ENCODE measurements at regions not wholly inside any gene's neighbourhood (a gene's known extent, or its start where the extent isn't known, plus 50 kb on each side); places are given as distances from the start of the nearest gene placed in this dataset.

DNA sequence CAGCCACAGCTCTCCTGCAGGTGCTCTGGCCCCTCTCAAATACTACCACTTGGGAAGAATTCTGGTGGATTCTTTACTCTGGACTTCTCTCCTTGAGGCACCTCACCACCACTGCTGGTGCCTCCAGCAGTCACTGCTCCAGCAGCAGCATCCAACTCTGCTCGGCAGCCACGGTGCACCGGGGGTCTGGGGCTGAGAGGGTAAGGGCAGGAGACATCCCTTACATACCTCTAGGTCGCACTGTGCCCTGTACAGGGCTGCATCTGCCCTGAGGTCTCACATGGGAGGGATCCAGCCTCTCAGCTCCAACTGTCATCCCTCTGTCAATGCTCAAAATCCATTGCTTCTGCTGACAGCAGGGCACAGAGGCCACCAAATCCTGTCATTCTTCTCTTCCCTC lies 588.2 kb downstream of the CDK5RAP2 start:
- Histone ChIP-seq H3K9me3 (ENCODE audit: low read depth, low read length) (no peaks in the 10 kb centered on the region), H4K20me1 (ENCODE audit: insufficient read depth, low read length) (no peaks in the 10 kb centered on the region), H3K79me2 (ENCODE audit: insufficient read depth, low read length) (no peaks in the 10 kb centered on the region), H3K27me3 (ENCODE audit: insufficient read depth, low read length) (no peaks in the 10 kb centered on the region), H3K27ac (ENCODE audit: low read depth, low read length) (no peak overlapping the region), H3K4me2 (ENCODE audit: insufficient read depth, low read length) (no peak overlapping the region), H2AFZ (ENCODE audit: low read length) (no peak overlapping the region), H3K36me3 (ENCODE audit: insufficient read depth, low read length) (no peaks in the 10 kb centered on the region), H3K4me3 (ENCODE audit: insufficient read depth, low read length) (no peak overlapping the region), H3K4me1 (ENCODE audit: insufficient read depth, low read length) (no peaks in the 10 kb centered on the region)
- TF ChIP-seq, protein P1, sequence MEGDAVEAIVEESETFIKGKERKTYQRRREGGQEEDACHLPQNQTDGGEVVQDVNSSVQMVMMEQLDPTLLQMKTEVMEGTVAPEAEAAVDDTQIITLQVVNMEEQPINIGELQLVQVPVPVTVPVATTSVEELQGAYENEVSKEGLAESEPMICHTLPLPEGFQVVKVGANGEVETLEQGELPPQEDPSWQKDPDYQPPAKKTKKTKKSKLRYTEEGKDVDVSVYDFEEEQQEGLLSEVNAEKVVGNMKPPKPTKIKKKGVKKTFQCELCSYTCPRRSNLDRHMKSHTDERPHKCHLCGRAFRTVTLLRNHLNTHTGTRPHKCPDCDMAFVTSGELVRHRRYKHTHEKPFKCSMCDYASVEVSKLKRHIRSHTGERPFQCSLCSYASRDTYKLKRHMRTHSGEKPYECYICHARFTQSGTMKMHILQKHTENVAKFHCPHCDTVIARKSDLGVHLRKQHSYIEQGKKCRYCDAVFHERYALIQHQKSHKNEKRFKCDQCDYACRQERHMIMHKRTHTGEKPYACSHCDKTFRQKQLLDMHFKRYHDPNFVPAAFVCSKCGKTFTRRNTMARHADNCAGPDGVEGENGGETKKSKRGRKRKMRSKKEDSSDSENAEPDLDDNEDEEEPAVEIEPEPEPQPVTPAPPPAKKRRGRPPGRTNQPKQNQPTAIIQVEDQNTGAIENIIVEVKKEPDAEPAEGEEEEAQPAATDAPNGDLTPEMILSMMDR (IDR thresholded peaks at IDR 0.05; ENCODE audit: extremely low read depth, low read depth, low read length): no peak
- DNase-seq (ENCODE audit: insufficient read length, low spot score, missing footprints): no peak

DNA sequence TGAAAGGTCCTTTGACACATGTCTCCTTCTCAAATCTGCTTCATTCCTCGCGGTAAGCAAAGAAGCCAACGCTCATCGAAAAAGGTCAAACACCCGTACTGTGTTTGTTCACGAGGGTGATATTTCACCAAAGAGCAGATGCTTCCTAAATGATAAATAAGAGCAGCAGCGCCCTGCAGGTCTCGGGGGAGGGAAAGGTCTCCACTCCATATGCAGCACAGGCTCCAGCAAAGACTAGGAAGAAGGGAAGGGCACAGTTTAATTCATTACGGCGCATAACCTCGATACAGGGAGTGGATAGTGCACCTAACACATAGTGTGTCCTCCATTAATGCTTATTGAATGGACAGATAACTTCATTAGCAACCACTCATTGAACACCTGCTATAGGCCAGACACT lies 593.3 kb downstream of the CDK5RAP2 start:
- TF ChIP-seq, protein P1 (IDR thresholded peaks at IDR 0.05; ENCODE audit: extremely low read depth, low read depth, low read length): no peak
- no peaks in the 10 kb centered on the region for H3K4me1 ChIP-seq (ENCODE audit: insufficient read depth, low read length)
- H3K36me3 ChIP-seq (ENCODE audit: insufficient read depth, low read length): no peaks in the 10 kb centered on the region
- no peak overlapping the region for H3K4me2 ChIP-seq (ENCODE audit: insufficient read depth, low read length)
- no peaks in the 10 kb centered on the region for H4K20me1 ChIP-seq (ENCODE audit: insufficient read depth, low read length)
- H3K9me3 ChIP-seq (ENCODE audit: low read depth, low read length): no peaks in the 10 kb centered on the region
- H3K4me3 ChIP-seq (ENCODE audit: insufficient read depth, low read length): no peak overlapping the region
- H3K27me3 ChIP-seq (ENCODE audit: insufficient read depth, low read length): peaks cover 4% of the 10 kb centered on the region
- H2AFZ ChIP-seq (ENCODE audit: low read length): no peak overlapping the region
- no peak overlapping the region for H3K27ac ChIP-seq (ENCODE audit: low read depth, low read length)
- no peak for DNase-seq (ENCODE audit: insufficient read length, low spot score, missing footprints)
- H3K79me2 ChIP-seq (ENCODE audit: insufficient read depth, low read length): no peaks in the 10 kb centered on the region

DNA sequence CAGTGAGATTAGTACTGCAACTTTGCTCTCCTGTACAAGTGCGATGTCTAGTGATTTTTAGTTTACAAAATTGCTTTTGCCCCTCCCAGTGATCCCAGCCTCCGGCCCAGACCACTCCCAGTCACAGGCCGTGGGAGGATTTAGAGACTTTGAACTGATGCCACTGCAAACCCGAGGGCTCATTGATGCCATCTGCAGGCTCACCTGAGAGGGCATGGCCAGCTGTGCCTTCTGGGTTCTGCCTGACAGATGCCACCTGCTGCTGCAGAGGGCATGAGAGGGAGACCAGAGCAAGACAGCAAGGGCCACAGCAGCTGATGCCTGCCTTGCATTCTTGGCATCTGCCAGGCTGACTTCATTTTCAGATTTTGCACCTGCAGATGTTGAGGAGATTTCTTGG lies 593.8 kb downstream of the CDK5RAP2 start:
- H3K79me2 ChIP-seq (ENCODE audit: insufficient read depth, low read length): no peaks in the 10 kb centered on the region
- TF ChIP-seq, protein P1 (IDR thresholded peaks at IDR 0.05; ENCODE audit: extremely low read depth, low read depth, low read length): no peak
- no peaks in the 10 kb centered on the region for H4K20me1 ChIP-seq (ENCODE audit: insufficient read depth, low read length)
- no peak overlapping the region for H3K4me2 ChIP-seq (ENCODE audit: insufficient read depth, low read length)
- H3K27ac ChIP-seq (ENCODE audit: low read depth, low read length): no peak overlapping the region
- no peaks in the 10 kb centered on the region for H3K4me1 ChIP-seq (ENCODE audit: insufficient read depth, low read length)
- DNase-seq (ENCODE audit: insufficient read length, low spot score, missing footprints): no peak
- no peak overlapping the region for H2AFZ ChIP-seq (ENCODE audit: low read length)
- peaks cover 4% of the 10 kb centered on the region for H3K27me3 ChIP-seq (ENCODE audit: insufficient read depth, low read length)
- no peaks in the 10 kb centered on the region for H3K9me3 ChIP-seq (ENCODE audit: low read depth, low read length)
- no peaks in the 10 kb centered on the region for H3K36me3 ChIP-seq (ENCODE audit: insufficient read depth, low read length)
- no peak overlapping the region for H3K4me3 ChIP-seq (ENCODE audit: insufficient read depth, low read length)

DNA sequence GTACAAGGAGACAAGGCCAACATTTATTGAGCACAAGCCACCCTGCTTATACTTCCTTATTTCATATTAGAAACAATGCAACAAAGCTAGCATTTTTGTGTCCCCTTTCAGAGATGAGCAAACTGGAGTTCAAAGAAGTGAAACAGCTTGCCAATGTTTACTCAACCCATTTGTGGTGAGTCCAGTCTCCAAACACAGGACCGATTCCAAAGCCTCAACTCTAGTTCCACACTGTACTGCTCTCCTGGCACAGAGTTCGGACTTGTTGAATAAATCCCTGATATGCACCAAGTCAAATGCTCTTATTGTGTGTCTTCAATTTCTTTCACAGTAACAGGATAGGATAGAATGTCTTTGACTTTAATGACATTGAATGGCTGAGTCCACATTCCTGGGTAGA lies 604.8 kb upstream of the BRINP1 start:
- no peak overlapping the region for H3K4me3 ChIP-seq (ENCODE audit: insufficient read depth, low read length)
- no peak overlapping the region for H3K27ac ChIP-seq (ENCODE audit: low read depth, low read length)
- no peak overlapping the region for H2AFZ ChIP-seq (ENCODE audit: low read length)
- DNase-seq (ENCODE audit: insufficient read length, low spot score, missing footprints): no peak
- no peaks in the 10 kb centered on the region for H3K79me2 ChIP-seq (ENCODE audit: insufficient read depth, low read length)
- no peaks in the 10 kb centered on the region for H4K20me1 ChIP-seq (ENCODE audit: insufficient read depth, low read length)
- no peaks in the 10 kb centered on the region for H3K36me3 ChIP-seq (ENCODE audit: insufficient read depth, low read length)
- peaks cover 6% of the 10 kb centered on the region for H3K4me1 ChIP-seq (ENCODE audit: insufficient read depth, low read length)
- peak overlapping the region; percentile 28 for H3K4me2 ChIP-seq (ENCODE audit: insufficient read depth, low read length)
- TF ChIP-seq, protein P1 (IDR thresholded peaks at IDR 0.05; ENCODE audit: extremely low read depth, low read depth, low read length): no peak
- no peaks in the 10 kb centered on the region for H3K9me3 ChIP-seq (ENCODE audit: low read depth, low read length)
- no peaks in the 10 kb centered on the region for H3K27me3 ChIP-seq (ENCODE audit: insufficient read depth, low read length)

Data from osteoblast (primary cell).